ENCODE measurements at regions not wholly inside any gene's neighbourhood (a gene's known extent, or its start where the extent isn't known, plus 50 kb on each side); places are given as distances from the start of the nearest gene placed in this dataset.

DNA sequence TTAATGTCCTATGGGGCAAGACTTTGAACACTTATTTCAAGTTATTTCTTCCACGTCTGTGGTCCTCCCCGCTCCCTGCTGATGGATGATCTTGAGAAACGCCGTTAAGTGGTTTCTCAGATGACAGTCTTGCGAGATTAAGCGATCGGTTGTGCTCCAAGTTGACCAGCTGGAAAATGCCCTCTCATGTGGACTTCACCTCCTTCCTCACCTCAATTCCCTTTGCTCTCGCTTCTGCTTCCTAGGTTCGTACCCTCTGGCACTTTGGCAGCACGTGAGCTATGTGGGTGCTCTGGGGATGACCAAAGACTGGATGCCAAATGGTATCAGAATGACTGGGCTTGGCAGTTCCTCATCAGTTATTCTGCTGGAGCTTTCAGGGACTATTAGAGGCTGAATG lies 480.0 kb downstream of the ZNF536 start:
- no peak overlapping the region for H3K27ac ChIP-seq (ENCODE audit: low read depth, low read length)
- H2AFZ ChIP-seq (ENCODE audit: low read length) = no peak overlapping the region
- no peak for DNase-seq (ENCODE audit: insufficient read length, low spot score, missing footprints)
- no peaks in the 10 kb centered on the region for H3K36me3 ChIP-seq (ENCODE audit: insufficient read depth, low read length)
- no peak overlapping the region for H3K4me3 ChIP-seq (ENCODE audit: insufficient read depth, low read length)
- no peaks in the 10 kb centered on the region for H3K79me2 ChIP-seq (ENCODE audit: insufficient read depth, low read length)
- no peaks in the 10 kb centered on the region for H4K20me1 ChIP-seq (ENCODE audit: insufficient read depth, low read length)
- TF ChIP-seq, protein P1, sequence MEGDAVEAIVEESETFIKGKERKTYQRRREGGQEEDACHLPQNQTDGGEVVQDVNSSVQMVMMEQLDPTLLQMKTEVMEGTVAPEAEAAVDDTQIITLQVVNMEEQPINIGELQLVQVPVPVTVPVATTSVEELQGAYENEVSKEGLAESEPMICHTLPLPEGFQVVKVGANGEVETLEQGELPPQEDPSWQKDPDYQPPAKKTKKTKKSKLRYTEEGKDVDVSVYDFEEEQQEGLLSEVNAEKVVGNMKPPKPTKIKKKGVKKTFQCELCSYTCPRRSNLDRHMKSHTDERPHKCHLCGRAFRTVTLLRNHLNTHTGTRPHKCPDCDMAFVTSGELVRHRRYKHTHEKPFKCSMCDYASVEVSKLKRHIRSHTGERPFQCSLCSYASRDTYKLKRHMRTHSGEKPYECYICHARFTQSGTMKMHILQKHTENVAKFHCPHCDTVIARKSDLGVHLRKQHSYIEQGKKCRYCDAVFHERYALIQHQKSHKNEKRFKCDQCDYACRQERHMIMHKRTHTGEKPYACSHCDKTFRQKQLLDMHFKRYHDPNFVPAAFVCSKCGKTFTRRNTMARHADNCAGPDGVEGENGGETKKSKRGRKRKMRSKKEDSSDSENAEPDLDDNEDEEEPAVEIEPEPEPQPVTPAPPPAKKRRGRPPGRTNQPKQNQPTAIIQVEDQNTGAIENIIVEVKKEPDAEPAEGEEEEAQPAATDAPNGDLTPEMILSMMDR (IDR thresholded peaks at IDR 0.05; ENCODE audit: extremely low read depth, low read depth, low read length) = no peak
- H3K4me2 ChIP-seq (ENCODE audit: insufficient read depth, low read length) = no peak overlapping the region
- H3K4me1 ChIP-seq (ENCODE audit: insufficient read depth, low read length) = no peaks in the 10 kb centered on the region
- H3K9me3 ChIP-seq (ENCODE audit: low read depth, low read length) = no peaks in the 10 kb centered on the region
- no peaks in the 10 kb centered on the region for H3K27me3 ChIP-seq (ENCODE audit: insufficient read depth, low read length)

DNA sequence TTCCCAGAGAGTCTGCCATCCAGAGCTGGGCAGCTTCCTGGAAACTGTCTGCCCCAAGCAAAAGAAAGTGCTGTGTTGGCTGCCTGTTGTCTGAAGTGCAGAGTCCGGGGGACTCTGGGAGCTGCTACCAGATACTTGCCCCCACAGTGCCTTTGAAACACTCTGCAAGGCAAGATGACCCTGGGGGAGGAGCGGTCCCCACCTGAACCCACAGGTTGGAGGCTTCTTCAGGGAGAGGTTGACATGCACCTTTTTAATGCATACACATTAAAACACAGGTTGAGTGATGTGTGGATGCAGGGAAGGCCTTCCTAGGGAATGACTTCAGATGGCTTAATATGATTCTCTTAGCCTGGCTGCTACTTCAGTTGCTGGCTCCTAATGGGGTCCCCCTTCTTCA lies 479.5 kb downstream of the ZNF536 start:
- DNase-seq (ENCODE audit: insufficient read length, low spot score, missing footprints) = no peak
- Histone ChIP-seq H3K36me3 (ENCODE audit: insufficient read depth, low read length) (no peaks in the 10 kb centered on the region), H3K79me2 (ENCODE audit: insufficient read depth, low read length) (no peaks in the 10 kb centered on the region), H3K9me3 (ENCODE audit: low read depth, low read length) (no peaks in the 10 kb centered on the region), H3K27me3 (ENCODE audit: insufficient read depth, low read length) (no peaks in the 10 kb centered on the region), H3K4me2 (ENCODE audit: insufficient read depth, low read length) (no peak overlapping the region), H3K27ac (ENCODE audit: low read depth, low read length) (no peak overlapping the region), H2AFZ (ENCODE audit: low read length) (no peak overlapping the region), H3K4me1 (ENCODE audit: insufficient read depth, low read length) (no peaks in the 10 kb centered on the region), H3K4me3 (ENCODE audit: insufficient read depth, low read length) (no peak overlapping the region), H4K20me1 (ENCODE audit: insufficient read depth, low read length) (no peaks in the 10 kb centered on the region)
- TF ChIP-seq, protein P1 (IDR thresholded peaks at IDR 0.05; ENCODE audit: extremely low read depth, low read depth, low read length) = no peak

DNA sequence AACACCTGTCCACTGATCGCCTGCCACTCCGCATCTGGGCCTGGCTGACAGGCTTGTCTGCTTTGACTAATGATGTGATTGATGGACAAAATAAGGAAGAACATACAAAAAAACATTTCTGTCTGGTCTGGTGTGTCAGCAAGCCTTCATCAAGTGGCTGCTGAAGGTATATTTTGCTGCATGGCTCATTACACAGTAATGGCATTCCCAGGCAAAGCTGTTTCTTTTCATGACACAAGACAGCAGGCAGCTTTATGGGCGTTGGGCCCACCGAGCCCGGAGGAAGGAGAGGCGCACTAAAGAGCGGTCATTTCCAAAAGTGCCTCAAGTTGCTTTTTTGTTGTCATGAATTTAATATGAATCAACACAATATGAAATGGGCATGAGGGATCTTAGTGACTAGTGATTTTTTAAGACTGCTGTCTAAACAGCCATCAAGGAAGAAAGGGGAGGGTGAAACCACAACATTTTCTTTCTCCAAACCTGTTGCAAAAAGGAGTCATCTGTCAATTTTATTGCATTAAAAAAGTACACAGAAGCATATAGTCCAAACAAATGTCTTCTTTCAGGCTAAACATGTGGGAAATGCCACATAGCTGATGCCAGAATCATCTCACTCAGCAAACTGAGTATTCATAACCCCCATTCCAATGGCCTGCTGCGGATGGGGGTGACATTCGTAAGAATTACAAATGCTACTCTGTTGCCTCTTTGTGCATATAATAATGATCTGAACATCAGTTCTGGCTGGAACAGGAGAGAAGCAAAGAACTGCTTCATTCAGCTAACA lies 476.6 kb downstream of the ZNF536 start:
- no peaks in the 10 kb centered on the region for H3K36me3 ChIP-seq (ENCODE audit: insufficient read depth, low read length)
- no peak overlapping the region for H2AFZ ChIP-seq (ENCODE audit: low read length)
- no peak overlapping the region for H3K4me3 ChIP-seq (ENCODE audit: insufficient read depth, low read length)
- no peaks in the 10 kb centered on the region for H4K20me1 ChIP-seq (ENCODE audit: insufficient read depth, low read length)
- no peak overlapping the region for H3K4me2 ChIP-seq (ENCODE audit: insufficient read depth, low read length)
- H3K27ac ChIP-seq (ENCODE audit: low read depth, low read length) = no peak overlapping the region
- no peak for DNase-seq (ENCODE audit: insufficient read length, low spot score, missing footprints)
- H3K27me3 ChIP-seq (ENCODE audit: insufficient read depth, low read length) = no peaks in the 10 kb centered on the region
- TF ChIP-seq, protein P1 (IDR thresholded peaks at IDR 0.05; ENCODE audit: extremely low read depth, low read depth, low read length) = no peak
- no peaks in the 10 kb centered on the region for H3K4me1 ChIP-seq (ENCODE audit: insufficient read depth, low read length)
- H3K9me3 ChIP-seq (ENCODE audit: low read depth, low read length) = no peaks in the 10 kb centered on the region
- H3K79me2 ChIP-seq (ENCODE audit: insufficient read depth, low read length) = no peaks in the 10 kb centered on the region

DNA sequence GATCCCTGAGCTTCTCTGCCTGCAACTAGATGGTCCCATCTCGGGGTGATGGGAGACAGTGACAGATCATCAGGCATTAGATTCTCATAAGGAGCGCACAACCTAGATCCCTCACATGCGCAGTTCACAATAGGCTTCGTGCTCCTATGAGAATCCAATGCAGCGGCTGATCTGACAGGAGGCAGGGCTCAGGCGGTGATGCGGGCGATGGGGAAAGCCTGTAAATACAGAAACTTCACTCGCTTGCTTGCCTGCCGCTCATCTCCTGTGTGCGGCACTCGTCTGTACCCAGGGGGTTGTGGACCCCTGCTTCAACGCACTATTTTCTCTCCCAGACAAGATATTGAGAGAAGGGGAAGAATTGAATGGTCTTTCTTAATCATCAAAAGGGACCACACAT lies 473.9 kb downstream of the ZNF536 start:
- H3K36me3 ChIP-seq (ENCODE audit: insufficient read depth, low read length) = no peaks in the 10 kb centered on the region
- H3K4me2 ChIP-seq (ENCODE audit: insufficient read depth, low read length) = no peak overlapping the region
- no peak overlapping the region for H3K4me3 ChIP-seq (ENCODE audit: insufficient read depth, low read length)
- DNase-seq (ENCODE audit: insufficient read length, low spot score, missing footprints) = no peak
- no peaks in the 10 kb centered on the region for H3K79me2 ChIP-seq (ENCODE audit: insufficient read depth, low read length)
- TF ChIP-seq, protein P1 (IDR thresholded peaks at IDR 0.05; ENCODE audit: extremely low read depth, low read depth, low read length) = no peak
- no peaks in the 10 kb centered on the region for H4K20me1 ChIP-seq (ENCODE audit: insufficient read depth, low read length)
- no peaks in the 10 kb centered on the region for H3K9me3 ChIP-seq (ENCODE audit: low read depth, low read length)
- no peaks in the 10 kb centered on the region for H3K27me3 ChIP-seq (ENCODE audit: insufficient read depth, low read length)
- no peak overlapping the region for H2AFZ ChIP-seq (ENCODE audit: low read length)
- H3K27ac ChIP-seq (ENCODE audit: low read depth, low read length) = no peak overlapping the region
- no peaks in the 10 kb centered on the region for H3K4me1 ChIP-seq (ENCODE audit: insufficient read depth, low read length)
